SK-N-SH treated with all-trans-retinoic acid at 6 μM for 48 hours (cell line): ENCODE measurements at regions not wholly inside any gene's neighbourhood (a gene's known extent, or its start where the extent isn't known, plus 50 kb on each side); places are given as distances from the start of the nearest gene placed in this dataset.

Experiments used
- ATAC-seq: fragments of 200-7000 bp; cut with Tn5 transposase; 3 replicates; pipeline ENCODE4 v1.9.1; 2020; ENCODE audit warnings: mild to moderate bottlenecking, moderate library complexity
- ARNTL ChIP-seq: fragments of 450-650 bp; formaldehyde crosslinking; IDR thresholded peaks from 2 replicates; pipeline ENCODE4 v1.5.0; 2020; ENCODE audit warnings: low read depth, mild to moderate bottlenecking, moderate library complexity, borderline replicate concordance
- BACH2 ChIP-seq: fragments of 250-450 bp; sonication (Bioruptor Pico); IDR thresholded peaks from 2 replicates; pipeline ENCODE4 v1.9.0; 2021; ENCODE audit warnings: mild to moderate bottlenecking, borderline replicate concordance
- CREB5 ChIP-seq: fragments of 250-450 bp; sonication (Bioruptor Pico); IDR thresholded peaks from 2 replicates; pipeline ENCODE4 v1.5.1; 2020; ENCODE audit warnings: low read depth, mild to moderate bottlenecking, moderate library complexity
- CSDC2 ChIP-seq: fragments of 250-450 bp; sonication (Bioruptor Pico); IDR thresholded peaks from 2 replicates; pipeline ENCODE4 v1.5.0; 2020; ENCODE audit warnings: mild to moderate bottlenecking, moderate library complexity
- ESRRG ChIP-seq: fragments of 250-450 bp; sonication (Bioruptor Pico); IDR thresholded peaks from 2 replicates; pipeline ENCODE4 v1.6.1; 2021; ENCODE audit warnings: mild to moderate bottlenecking
- GLIS3 ChIP-seq: fragments of 250-450 bp; sonication (Bioruptor Pico); IDR thresholded peaks from 2 replicates; pipeline ENCODE4 v1.5.0; 2020; ENCODE audit warnings: mild to moderate bottlenecking, moderate library complexity
- ISL1 ChIP-seq: fragments of 250-450 bp; sonication (Bioruptor Pico); IDR thresholded peaks from 2 replicates; pipeline ENCODE4 v2.1.2; 2022; ENCODE audit warnings: mild to moderate bottlenecking, moderate library complexity
- PATZ1 ChIP-seq: fragments of 250-450 bp; sonication (Bioruptor Pico); IDR thresholded peaks from 2 replicates; pipeline ENCODE4 v1.8.0; 2020; ENCODE audit warnings: mild to moderate bottlenecking, moderate library complexity, borderline replicate concordance
- POU6F1 ChIP-seq: fragments of 250-450 bp; sonication (Bioruptor Pico); IDR thresholded peaks from 2 replicates; pipeline ENCODE4 v1.8.0; 2021; ENCODE audit warnings: low read depth, mild to moderate bottlenecking, moderate library complexity, borderline replicate concordance
- PPARA ChIP-seq: fragments of 250-450 bp; sonication (Bioruptor Pico); IDR thresholded peaks from 2 replicates; pipeline ENCODE4 v1.5.0; 2020; ENCODE audit warnings: mild to moderate bottlenecking, borderline replicate concordance
- RARB ChIP-seq: fragments of 250-450 bp; sonication (Bioruptor Pico); IDR thresholded peaks from 2 replicates; pipeline ENCODE4 v1.8.0; 2021; ENCODE audit warnings: mild to moderate bottlenecking, moderate library complexity
- SNAI2 ChIP-seq: fragments of 250-450 bp; sonication (Bioruptor Pico); IDR thresholded peaks from 2 replicates; pipeline ENCODE4 v1.5.0; 2020; ENCODE audit warnings: mild to moderate bottlenecking, moderate library complexity
- TCF4 ChIP-seq: fragments of 250-450 bp; sonication (Bioruptor Pico); IDR thresholded peaks from 2 replicates; pipeline ENCODE4 v1.8.0; 2021; ENCODE audit warnings: mild to moderate bottlenecking, moderate library complexity, borderline replicate concordance
- ZC3H10 ChIP-seq: fragments of 250-450 bp; sonication (Bioruptor Pico); IDR thresholded peaks from 2 replicates; pipeline ENCODE4 v1.5.1; 2021; ENCODE audit warnings: mild to moderate bottlenecking, moderate library complexity
- ZFP3 ChIP-seq: fragments of 250-450 bp; sonication (Bioruptor Pico); IDR thresholded peaks from 2 replicates; pipeline ENCODE4 v1.5.0; 2020; ENCODE audit warnings: mild to moderate bottlenecking, moderate library complexity
- ZFP30 ChIP-seq: fragments of 450-650 bp; formaldehyde crosslinking; IDR thresholded peaks from 2 replicates; pipeline ENCODE4 v1.5.0; 2022; ENCODE audit warnings: mild to moderate bottlenecking, moderate library complexity
- ZNF565 ChIP-seq: fragments of 450-650 bp; formaldehyde crosslinking; conservative IDR thresholded peaks from 2 replicates; pipeline ENCODE4 v1.5.0; 2020; ENCODE audit warnings: low read depth, mild to moderate bottlenecking, moderate library complexity
- ZNF70 ChIP-seq: fragments of 450-650 bp; formaldehyde crosslinking; IDR thresholded peaks from 2 replicates; pipeline ENCODE4 v1.5.0; 2020; ENCODE audit warnings: mild to moderate bottlenecking, moderate library complexity
- TF ChIP-seq, protein P1 (sequence below): fragments of 250-450 bp; sonication (Bioruptor Pico); IDR thresholded peaks from 2 replicates; pipeline ENCODE4 v1.5.0; 2020; ENCODE audit warnings: mild to moderate bottlenecking, moderate library complexity
- TF ChIP-seq, protein P2 (sequence below): fragments of 250-450 bp; sonication (Bioruptor Pico); IDR thresholded peaks from 2 replicates; pipeline ENCODE4 v1.5.1; 2021; ENCODE audit warnings: mild to moderate bottlenecking, moderate library complexity

GRCh38 chr4:79205121-79205520, 120.7 kb downstream of the NAA11 start:
- TF ChIP-seq ZNF70 (CRISPR knock-in tag) = no peak
- TF ChIP-seq RARB (CRISPR knock-in tag) = no peak
- TF ChIP-seq, protein P1, sequence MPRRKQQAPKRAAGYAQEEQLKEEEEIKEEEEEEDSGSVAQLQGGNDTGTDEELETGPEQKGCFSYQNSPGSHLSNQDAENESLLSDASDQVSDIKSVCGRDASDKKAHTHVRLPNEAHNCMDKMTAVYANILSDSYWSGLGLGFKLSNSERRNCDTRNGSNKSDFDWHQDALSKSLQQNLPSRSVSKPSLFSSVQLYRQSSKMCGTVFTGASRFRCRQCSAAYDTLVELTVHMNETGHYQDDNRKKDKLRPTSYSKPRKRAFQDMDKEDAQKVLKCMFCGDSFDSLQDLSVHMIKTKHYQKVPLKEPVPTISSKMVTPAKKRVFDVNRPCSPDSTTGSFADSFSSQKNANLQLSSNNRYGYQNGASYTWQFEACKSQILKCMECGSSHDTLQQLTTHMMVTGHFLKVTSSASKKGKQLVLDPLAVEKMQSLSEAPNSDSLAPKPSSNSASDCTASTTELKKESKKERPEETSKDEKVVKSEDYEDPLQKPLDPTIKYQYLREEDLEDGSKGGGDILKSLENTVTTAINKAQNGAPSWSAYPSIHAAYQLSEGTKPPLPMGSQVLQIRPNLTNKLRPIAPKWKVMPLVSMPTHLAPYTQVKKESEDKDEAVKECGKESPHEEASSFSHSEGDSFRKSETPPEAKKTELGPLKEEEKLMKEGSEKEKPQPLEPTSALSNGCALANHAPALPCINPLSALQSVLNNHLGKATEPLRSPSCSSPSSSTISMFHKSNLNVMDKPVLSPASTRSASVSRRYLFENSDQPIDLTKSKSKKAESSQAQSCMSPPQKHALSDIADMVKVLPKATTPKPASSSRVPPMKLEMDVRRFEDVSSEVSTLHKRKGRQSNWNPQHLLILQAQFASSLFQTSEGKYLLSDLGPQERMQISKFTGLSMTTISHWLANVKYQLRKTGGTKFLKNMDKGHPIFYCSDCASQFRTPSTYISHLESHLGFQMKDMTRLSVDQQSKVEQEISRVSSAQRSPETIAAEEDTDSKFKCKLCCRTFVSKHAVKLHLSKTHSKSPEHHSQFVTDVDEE (CRISPR knock-in tag) = no peak
- no peak for TF ChIP-seq GLIS3
- TF ChIP-seq ISL1 (CRISPR knock-in tag) = no peak
- no peak for TF ChIP-seq ZFP30 (CRISPR knock-in tag)
- TF ChIP-seq ZC3H10 (CRISPR knock-in tag) = no peak
- no peak for TF ChIP-seq POU6F1
- TF ChIP-seq CSDC2 (CRISPR knock-in tag) = no peak
- TF ChIP-seq ZNF565 (CRISPR knock-in tag) = no peak
- no peak for TF ChIP-seq ZFP3 (CRISPR knock-in tag)
- no peak for TF ChIP-seq PPARA
- no peak for TF ChIP-seq ESRRG (CRISPR knock-in tag)
- TF ChIP-seq ARNTL (CRISPR knock-in tag) = no peak
- TF ChIP-seq PATZ1 (CRISPR knock-in tag) = no peak
- TF ChIP-seq TCF4 (CRISPR knock-in tag) = no peak
- TF ChIP-seq SNAI2 (CRISPR knock-in tag) = no peak
- no peak for TF ChIP-seq BACH2 (CRISPR knock-in tag)
- no peak for ATAC-seq

GRCh38 chr4:79201971-79202370, 123.9 kb downstream of the NAA11 start:
- ATAC-seq = no peak
- TF ChIP-seq ZNF70 (CRISPR knock-in tag) = no peak
- no peak for TF ChIP-seq ZFP3 (CRISPR knock-in tag)
- TF ChIP-seq, protein P2, sequence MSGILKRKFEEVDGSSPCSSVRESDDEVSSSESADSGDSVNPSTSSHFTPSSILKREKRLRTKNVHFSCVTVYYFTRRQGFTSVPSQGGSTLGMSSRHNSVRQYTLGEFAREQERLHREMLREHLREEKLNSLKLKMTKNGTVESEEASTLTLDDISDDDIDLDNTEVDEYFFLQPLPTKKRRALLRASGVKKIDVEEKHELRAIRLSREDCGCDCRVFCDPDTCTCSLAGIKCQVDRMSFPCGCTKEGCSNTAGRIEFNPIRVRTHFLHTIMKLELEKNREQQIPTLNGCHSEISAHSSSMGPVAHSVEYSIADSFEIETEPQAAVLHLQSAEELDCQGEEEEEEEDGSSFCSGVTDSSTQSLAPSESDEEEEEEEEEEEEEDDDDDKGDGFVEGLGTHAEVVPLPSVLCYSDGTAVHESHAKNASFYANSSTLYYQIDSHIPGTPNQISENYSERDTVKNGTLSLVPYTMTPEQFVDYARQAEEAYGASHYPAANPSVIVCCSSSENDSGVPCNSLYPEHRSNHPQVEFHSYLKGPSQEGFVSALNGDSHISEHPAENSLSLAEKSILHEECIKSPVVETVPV (CRISPR knock-in tag) = no peak
- TF ChIP-seq ZC3H10 (CRISPR knock-in tag) = no peak
- TF ChIP-seq CSDC2 (CRISPR knock-in tag) = no peak
- no peak for TF ChIP-seq SNAI2 (CRISPR knock-in tag)
- TF ChIP-seq, protein P1 (CRISPR knock-in tag) = no peak
- TF ChIP-seq CREB5 = no peak
- no peak for TF ChIP-seq RARB (CRISPR knock-in tag)
- TF ChIP-seq PATZ1 (CRISPR knock-in tag) = no peak
- TF ChIP-seq ZNF565 (CRISPR knock-in tag) = no peak
- no peak for TF ChIP-seq BACH2 (CRISPR knock-in tag)
